ENCODE measurements at regions not wholly inside any gene's neighbourhood (a gene's known extent, or its start where the extent isn't known, plus 50 kb on each side); places are given as distances from the start of the nearest gene placed in this dataset.
"Not testable (repeated sequence)": the region's sequence is repeated elsewhere in the genome, so short reads cannot be mapped to it uniquely, and the experiment has no call there.

- Histone ChIP-seq H4K20me1 (ENCODE audit: control insufficient read depth, insufficient read depth, insufficient read length) (no peaks in the 10 kb centered on the region), H3K9ac (ENCODE audit: extremely low read depth, insufficient read length, low read length) (no peak overlapping the region), H4K91ac (ENCODE audit: insufficient read length, low read depth, low read length) (no peak overlapping the region), H2BK12ac (ENCODE audit: insufficient read length, low read depth, low read length) (no peak overlapping the region), H3K18ac (ENCODE audit: insufficient read length, low read depth, low read length) (no peak overlapping the region), H3K4me1 (ENCODE audit: insufficient read depth, low read length) (no peaks in the 10 kb centered on the region), H3K23ac (ENCODE audit: insufficient read length, low read depth, low read length) (no peak overlapping the region), H3K27ac (ENCODE audit: insufficient read length, low read depth, low read length) (no peak overlapping the region), H2AK5ac (ENCODE audit: insufficient read length, low read length) (no peak overlapping the region), H4K5ac (ENCODE audit: insufficient read length, low read depth, low read length) (no peak overlapping the region), H2BK15ac (ENCODE audit: low read depth, low read length) (no peak overlapping the region), H3K14ac (ENCODE audit: insufficient read depth, low read length) (no peak overlapping the region), H3K9me3 (ENCODE audit: control insufficient read depth, low read depth, low read length) (no peaks in the 10 kb centered on the region), H3K27me3 (ENCODE audit: insufficient read depth, low read length) (no peaks in the 10 kb centered on the region), H2BK20ac (ENCODE audit: low read depth, low read length, poor library complexity, severe bottlenecking) (no peak overlapping the region), H4K8ac (replicated peaks; ENCODE audit: insufficient read length, low read depth, low read length) (no peak overlapping the region), H2BK5ac (ENCODE audit: insufficient read length, low read length) (no peak overlapping the region), H2BK120ac (ENCODE audit: low read depth, low read length, poor library complexity, severe bottlenecking) (no peak overlapping the region), H3K4me2 (ENCODE audit: insufficient read depth, insufficient read length, low read length) (no peak overlapping the region), H3K23me2 (ENCODE audit: insufficient read length, low read depth, low read length, poor library complexity, severe bottlenecking) (no peaks in the 10 kb centered on the region), H3K56ac (ENCODE audit: insufficient read length, low read depth, low read length) (no peak overlapping the region), H3T11ph (ENCODE audit: low read length) (no peak overlapping the region), H3K79me1 (ENCODE audit: insufficient read depth, low read depth, low read length, poor library complexity, severe bottlenecking) (no peaks in the 10 kb centered on the region), H3K79me2 (ENCODE audit: insufficient read depth, low read length) (no peaks in the 10 kb centered on the region), H2AFZ (ENCODE audit: low read length) (no peak overlapping the region), H3K4ac (ENCODE audit: low read depth, low read length) (no peak overlapping the region)
- Mint-ChIP-seq H3K4me3 (no peak overlapping the region), H3K27me3 (ENCODE audit: low read depth) (peaks cover 53% of the 10 kb centered on the region), H3K36me3 (ENCODE audit: insufficient read depth in 1 of 3, low read depth in 3 of 3) (no peaks in the 10 kb centered on the region; a peak in 1 of 7 replicates), H3K4me1 (peaks cover 8 to 18% of the 10 kb centered on the region in 2 experiments), H3K27ac (no peak overlapping the region; a peak in 1 of 7 replicates), H3K9me3 (no peaks in the 10 kb centered on the region; a peak in 1 of 5 replicates)
- DNase-seq, result no peak
- no peak for TF ChIP-seq CTCF (conservative IDR thresholded peaks at IDR 0.05)
Measured at GRCh38 chr7:83731154-83731553, 82.2 kb upstream of the SEMA3E start.

- H3K4me3 Mint-ChIP-seq; H3K27me3 Mint-ChIP-seq (ENCODE audit: low read depth); H2AK5ac ChIP-seq (ENCODE audit: insufficient read length, low read length); H3K14ac ChIP-seq (ENCODE audit: insufficient read depth, low read length); H4K91ac ChIP-seq (ENCODE audit: insufficient read length, low read depth, low read length); H2BK20ac ChIP-seq (ENCODE audit: low read depth, low read length, poor library complexity, severe bottlenecking); H3K9ac ChIP-seq (ENCODE audit: extremely low read depth, insufficient read length, low read length); H2AFZ ChIP-seq (ENCODE audit: low read length); H3K79me1 ChIP-seq (ENCODE audit: insufficient read depth, low read depth, low read length, poor library complexity, severe bottlenecking); H2BK15ac ChIP-seq (ENCODE audit: low read depth, low read length); H4K5ac ChIP-seq (ENCODE audit: insufficient read length, low read depth, low read length); H3K27ac ChIP-seq (ENCODE audit: insufficient read length, low read depth, low read length); H4K20me1 ChIP-seq (ENCODE audit: control insufficient read depth, insufficient read depth, insufficient read length); H3K4me1 ChIP-seq (ENCODE audit: insufficient read depth, low read length); H3K23ac ChIP-seq (ENCODE audit: insufficient read length, low read depth, low read length); H4K8ac ChIP-seq (replicated peaks; ENCODE audit: insufficient read length, low read depth, low read length); H3K9me3 ChIP-seq (ENCODE audit: control insufficient read depth, low read depth, low read length); H3K27ac Mint-ChIP-seq; H3K4me2 ChIP-seq (ENCODE audit: insufficient read depth, insufficient read length, low read length); H2BK12ac ChIP-seq (ENCODE audit: insufficient read length, low read depth, low read length); DNase-seq; H3K79me2 ChIP-seq (ENCODE audit: insufficient read depth, low read length); H2BK120ac ChIP-seq (ENCODE audit: low read depth, low read length, poor library complexity, severe bottlenecking); H3K56ac ChIP-seq (ENCODE audit: insufficient read length, low read depth, low read length); H3K27me3 ChIP-seq (ENCODE audit: insufficient read depth, low read length); H3K23me2 ChIP-seq (ENCODE audit: insufficient read length, low read depth, low read length, poor library complexity, severe bottlenecking); H3K18ac ChIP-seq (ENCODE audit: insufficient read length, low read depth, low read length); H2BK5ac ChIP-seq (ENCODE audit: insufficient read length, low read length); H3K4me1 Mint-ChIP-seq; H3T11ph ChIP-seq (ENCODE audit: low read length); H3K4ac ChIP-seq (ENCODE audit: low read depth, low read length): not testable (repeated sequence)
- H3K36me3 Mint-ChIP-seq (ENCODE audit: insufficient read depth in 1 of 3, low read depth in 3 of 3), result peaks cover 0 to 30% (median 2%) of the 10 kb centered on the region in 3 experiments; a peak in 5 of 7 replicates
- H3K9me3 Mint-ChIP-seq, result peaks cover 20 to 25% of the 10 kb centered on the region in 2 experiments; a peak in 3 of 5 replicates
- no CpG with 5 or more reads among the region's 6 CpGs for WGBS (ENCODE audit: extremely low coverage, insufficient read length, low lambda C conversion rate)
Measured at GRCh38 chr7:83716923-83717322, 68.0 kb upstream of the SEMA3E start.

Measured in H9 (cell line).